Retinal pigment epithelial cell (primary cell): ENCODE measurements at regions not wholly inside any gene's neighbourhood (a gene's known extent, or its start where the extent isn't known, plus 50 kb on each side); places are given as distances from the start of the nearest gene placed in this dataset.

ENCODE experiments used
- DNase-seq: peaks from one replicate; pipeline ENCODE4 v3.0.0-alpha.2; 2010; ENCODE audit warnings: low read depth
- H3K4me3 ChIP-seq: 2 replicates; pipeline ENCODE4 v1.5.1; 2011; ENCODE audit warnings: mild to moderate bottlenecking, low read length, control low read depth, moderate library complexity
- CTCF ChIP-seq: conservative IDR thresholded peaks from 2 replicates; pipeline ENCODE4 v1.5.1; 2011; ENCODE audit warnings: low read depth, low read length, control low read depth, inconsistent platforms

GRCh38 chr4:81639248-81639647 lies 167.5 kb upstream of the RASGEF1B start:
- TF ChIP-seq CTCF: no peak
- DNase-seq: no peak
- no peak overlapping the region for H3K4me3 ChIP-seq

GRCh38 chr4:81638698-81639097 lies 167.0 kb upstream of the RASGEF1B start:
- no peak overlapping the region for H3K4me3 ChIP-seq
- DNase-seq: no peak
- no peak for TF ChIP-seq CTCF

- H3K4me3 ChIP-seq: no peak overlapping the region
- TF ChIP-seq CTCF: no peak
- DNase-seq: no peak
These were observed 164.0 kb upstream of the RASGEF1B start for GRCh38 chr4:81635739-81636138.

GRCh38 chr4:81634766-81635549 lies 163.3 kb upstream of the RASGEF1B start:
- DNase-seq: no peak
- no peak for TF ChIP-seq CTCF
- no peak overlapping the region for H3K4me3 ChIP-seq

- no peak for TF ChIP-seq CTCF
- DNase-seq: no peak
- H3K4me3 ChIP-seq: no peak overlapping the region
These were observed 162.5 kb upstream of the RASGEF1B start for GRCh38 chr4:81634165-81634564.

GRCh38 chr4:81632581-81633299 lies 161.0 kb upstream of the RASGEF1B start:
- TF ChIP-seq CTCF: no peak
- peak; percentile 45 for DNase-seq
- H3K4me3 ChIP-seq: no peak overlapping the region
